ENCODE measurements at regions not wholly inside any gene's neighbourhood (a gene's known extent, or its start where the extent isn't known, plus 50 kb on each side); places are given as distances from the start of the nearest gene placed in this dataset.

DNA sequence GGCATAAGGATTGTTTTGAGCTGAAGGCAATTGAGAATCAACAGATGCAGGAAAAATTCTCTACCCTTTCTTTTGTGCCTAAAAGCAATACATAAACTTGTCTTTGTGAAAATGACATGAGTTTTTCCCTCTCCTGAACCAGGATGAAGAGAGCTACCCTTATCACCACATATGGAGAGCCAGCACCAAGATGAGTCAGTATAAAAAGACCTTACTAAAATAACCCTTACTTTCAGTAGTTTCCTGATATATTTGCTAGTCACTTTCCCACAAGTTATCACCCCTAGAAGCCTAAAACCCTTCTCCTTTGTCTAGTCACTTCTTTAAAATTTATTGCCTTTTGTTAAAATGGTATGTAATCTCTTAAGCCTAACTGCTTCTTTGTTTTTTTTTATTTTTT is 61.9 kb upstream of the ANKRD10 start:
- Histone ChIP-seq H3K36me3 (ENCODE audit: insufficient read depth) (no peaks in the 10 kb centered on the region; the same call in 1 of the 2 replicates), H3K4me1 (ENCODE audit: insufficient read depth) (no peaks in the 10 kb centered on the region), H3K9me2 (ENCODE audit: insufficient read depth) (no peaks in the 10 kb centered on the region), H4K20me1 (replicated peaks; ENCODE audit: insufficient read depth) (no peaks in the 10 kb centered on the region), H3K4me3 (no peak overlapping the region), H2AFZ (no peak overlapping the region), H3K27ac (ENCODE audit: low read depth) (no peak overlapping the region), H3K4me2 (no peak overlapping the region), H3K27me3 (ENCODE audit: insufficient read depth) (no peaks in the 10 kb centered on the region; the same call in 1 of the 2 replicates), H3K79me2 (replicated peaks; ENCODE audit: insufficient read depth) (no peaks in the 10 kb centered on the region), H3F3A (replicated peaks; ENCODE audit: low read depth) (no peaks in the 10 kb centered on the region)
- H3K36me3 Mint-ChIP-seq (ENCODE audit: low read depth), result no peaks in the 10 kb centered on the region
- TF ChIP-seq, protein P1, sequence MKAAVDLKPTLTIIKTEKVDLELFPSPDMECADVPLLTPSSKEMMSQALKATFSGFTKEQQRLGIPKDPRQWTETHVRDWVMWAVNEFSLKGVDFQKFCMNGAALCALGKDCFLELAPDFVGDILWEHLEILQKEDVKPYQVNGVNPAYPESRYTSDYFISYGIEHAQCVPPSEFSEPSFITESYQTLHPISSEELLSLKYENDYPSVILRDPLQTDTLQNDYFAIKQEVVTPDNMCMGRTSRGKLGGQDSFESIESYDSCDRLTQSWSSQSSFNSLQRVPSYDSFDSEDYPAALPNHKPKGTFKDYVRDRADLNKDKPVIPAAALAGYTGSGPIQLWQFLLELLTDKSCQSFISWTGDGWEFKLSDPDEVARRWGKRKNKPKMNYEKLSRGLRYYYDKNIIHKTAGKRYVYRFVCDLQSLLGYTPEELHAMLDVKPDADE (IDR thresholded peaks at IDR 0.05), result no peak
- H3K4me1 Mint-ChIP-seq, result no peaks in the 10 kb centered on the region
- no peak overlapping the region for H3K27ac Mint-ChIP-seq
- no peaks in the 10 kb centered on the region for H3K27me3 Mint-ChIP-seq (ENCODE audit: insufficient read depth, low read depth, poor library complexity)
- no peak for DNase-seq (ENCODE audit: low spot score)
- H3K9me3 Mint-ChIP-seq, result peaks cover 6% of the 10 kb centered on the region; the same call in 2 of the 3 replicates
- H3K4me3 Mint-ChIP-seq, result no peak overlapping the region
- ATAC-seq, result no peak

DNA sequence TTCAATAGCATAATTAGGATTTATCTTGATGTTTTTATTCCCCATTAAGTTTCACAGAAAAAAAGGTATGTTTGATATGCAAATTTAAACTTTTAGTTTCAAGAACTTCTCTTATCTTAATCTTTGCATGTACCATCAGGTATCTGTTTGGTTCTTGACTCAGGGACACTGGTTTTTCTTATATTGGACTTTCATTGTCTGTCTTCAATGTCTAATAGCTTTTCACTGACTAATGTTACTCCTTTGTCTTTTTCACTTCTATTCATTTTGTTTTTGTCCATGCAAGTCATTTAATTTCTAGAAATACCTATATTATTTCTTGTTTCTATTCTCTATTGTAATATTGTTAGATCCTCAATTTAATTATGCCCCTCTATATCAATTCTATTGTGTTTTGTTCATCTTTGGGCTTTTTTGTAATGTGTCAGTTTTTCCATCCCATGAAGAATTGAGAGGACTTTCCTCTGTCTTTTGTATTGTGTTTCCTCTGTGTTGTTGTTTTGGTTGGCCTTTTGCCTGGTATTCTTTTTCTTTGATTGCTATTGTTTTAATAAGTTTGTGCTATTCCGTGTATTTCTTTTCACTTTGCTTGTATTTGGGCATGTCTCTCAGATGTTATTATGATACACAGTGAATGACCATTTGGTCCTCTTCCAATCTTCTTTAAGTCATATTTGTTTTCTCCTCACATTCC is 58.3 kb upstream of the ANKRD10 start:
- H3F3A ChIP-seq (replicated peaks; ENCODE audit: low read depth), result no peaks in the 10 kb centered on the region
- no peak overlapping the region for H3K4me3 ChIP-seq
- H3K4me1 ChIP-seq (ENCODE audit: insufficient read depth), result no peaks in the 10 kb centered on the region
- no peaks in the 10 kb centered on the region for H4K20me1 ChIP-seq (replicated peaks; ENCODE audit: insufficient read depth)
- Mint-ChIP-seq H3K27ac (no peak overlapping the region), H3K4me1 (no peaks in the 10 kb centered on the region), H3K36me3 (ENCODE audit: low read depth) (no peaks in the 10 kb centered on the region), H3K27me3 (ENCODE audit: insufficient read depth, low read depth, poor library complexity) (no peaks in the 10 kb centered on the region), H3K4me3 (no peak overlapping the region), H3K9me3 (no peaks in the 10 kb centered on the region; the same call in 2 of the 3 replicates)
- ATAC-seq, result no peak
- no peaks in the 10 kb centered on the region; the same call in 1 of the 2 replicates for H3K36me3 ChIP-seq (ENCODE audit: insufficient read depth)
- no peaks in the 10 kb centered on the region; the same call in 1 of the 2 replicates for H3K27me3 ChIP-seq (ENCODE audit: insufficient read depth)
- peaks cover 15% of the 10 kb centered on the region; the same call in 1 of the 2 replicates for H3K9me2 ChIP-seq (ENCODE audit: insufficient read depth)
- H2AFZ ChIP-seq, result no peak overlapping the region
- no peaks in the 10 kb centered on the region for H3K79me2 ChIP-seq (replicated peaks; ENCODE audit: insufficient read depth)
- H3K27ac ChIP-seq (ENCODE audit: low read depth), result no peak overlapping the region
- H3K4me2 ChIP-seq, result no peak overlapping the region
- no peak for DNase-seq (ENCODE audit: low spot score)
- TF ChIP-seq JUNB (IDR thresholded peaks at IDR 0.05; ENCODE audit: unreplicated experiment) (no peak), STAT1 (IDR thresholded peaks at IDR 0.05; ENCODE audit: unreplicated experiment) (no peak), EZH2phosphoT487 (IDR thresholded peaks at IDR 0.05; ENCODE audit: unreplicated experiment) (no peak), NANOG (IDR thresholded peaks at IDR 0.05; ENCODE audit: borderline replicate concordance) (no peak), POLR2AphosphoS5 (IDR thresholded peaks at IDR 0.05; ENCODE audit: low read depth) (no peak), CREB1 (CRISPR knock-in tag; IDR thresholded peaks at IDR 0.05; ENCODE audit: low read depth) (no peak), ZNF331 (CRISPR knock-in tag; IDR thresholded peaks at IDR 0.05; ENCODE audit: low read depth) (no peak), ZNF114 (CRISPR knock-in tag; IDR thresholded peaks at IDR 0.05) (no peak)
- TF ChIP-seq, protein P2, sequence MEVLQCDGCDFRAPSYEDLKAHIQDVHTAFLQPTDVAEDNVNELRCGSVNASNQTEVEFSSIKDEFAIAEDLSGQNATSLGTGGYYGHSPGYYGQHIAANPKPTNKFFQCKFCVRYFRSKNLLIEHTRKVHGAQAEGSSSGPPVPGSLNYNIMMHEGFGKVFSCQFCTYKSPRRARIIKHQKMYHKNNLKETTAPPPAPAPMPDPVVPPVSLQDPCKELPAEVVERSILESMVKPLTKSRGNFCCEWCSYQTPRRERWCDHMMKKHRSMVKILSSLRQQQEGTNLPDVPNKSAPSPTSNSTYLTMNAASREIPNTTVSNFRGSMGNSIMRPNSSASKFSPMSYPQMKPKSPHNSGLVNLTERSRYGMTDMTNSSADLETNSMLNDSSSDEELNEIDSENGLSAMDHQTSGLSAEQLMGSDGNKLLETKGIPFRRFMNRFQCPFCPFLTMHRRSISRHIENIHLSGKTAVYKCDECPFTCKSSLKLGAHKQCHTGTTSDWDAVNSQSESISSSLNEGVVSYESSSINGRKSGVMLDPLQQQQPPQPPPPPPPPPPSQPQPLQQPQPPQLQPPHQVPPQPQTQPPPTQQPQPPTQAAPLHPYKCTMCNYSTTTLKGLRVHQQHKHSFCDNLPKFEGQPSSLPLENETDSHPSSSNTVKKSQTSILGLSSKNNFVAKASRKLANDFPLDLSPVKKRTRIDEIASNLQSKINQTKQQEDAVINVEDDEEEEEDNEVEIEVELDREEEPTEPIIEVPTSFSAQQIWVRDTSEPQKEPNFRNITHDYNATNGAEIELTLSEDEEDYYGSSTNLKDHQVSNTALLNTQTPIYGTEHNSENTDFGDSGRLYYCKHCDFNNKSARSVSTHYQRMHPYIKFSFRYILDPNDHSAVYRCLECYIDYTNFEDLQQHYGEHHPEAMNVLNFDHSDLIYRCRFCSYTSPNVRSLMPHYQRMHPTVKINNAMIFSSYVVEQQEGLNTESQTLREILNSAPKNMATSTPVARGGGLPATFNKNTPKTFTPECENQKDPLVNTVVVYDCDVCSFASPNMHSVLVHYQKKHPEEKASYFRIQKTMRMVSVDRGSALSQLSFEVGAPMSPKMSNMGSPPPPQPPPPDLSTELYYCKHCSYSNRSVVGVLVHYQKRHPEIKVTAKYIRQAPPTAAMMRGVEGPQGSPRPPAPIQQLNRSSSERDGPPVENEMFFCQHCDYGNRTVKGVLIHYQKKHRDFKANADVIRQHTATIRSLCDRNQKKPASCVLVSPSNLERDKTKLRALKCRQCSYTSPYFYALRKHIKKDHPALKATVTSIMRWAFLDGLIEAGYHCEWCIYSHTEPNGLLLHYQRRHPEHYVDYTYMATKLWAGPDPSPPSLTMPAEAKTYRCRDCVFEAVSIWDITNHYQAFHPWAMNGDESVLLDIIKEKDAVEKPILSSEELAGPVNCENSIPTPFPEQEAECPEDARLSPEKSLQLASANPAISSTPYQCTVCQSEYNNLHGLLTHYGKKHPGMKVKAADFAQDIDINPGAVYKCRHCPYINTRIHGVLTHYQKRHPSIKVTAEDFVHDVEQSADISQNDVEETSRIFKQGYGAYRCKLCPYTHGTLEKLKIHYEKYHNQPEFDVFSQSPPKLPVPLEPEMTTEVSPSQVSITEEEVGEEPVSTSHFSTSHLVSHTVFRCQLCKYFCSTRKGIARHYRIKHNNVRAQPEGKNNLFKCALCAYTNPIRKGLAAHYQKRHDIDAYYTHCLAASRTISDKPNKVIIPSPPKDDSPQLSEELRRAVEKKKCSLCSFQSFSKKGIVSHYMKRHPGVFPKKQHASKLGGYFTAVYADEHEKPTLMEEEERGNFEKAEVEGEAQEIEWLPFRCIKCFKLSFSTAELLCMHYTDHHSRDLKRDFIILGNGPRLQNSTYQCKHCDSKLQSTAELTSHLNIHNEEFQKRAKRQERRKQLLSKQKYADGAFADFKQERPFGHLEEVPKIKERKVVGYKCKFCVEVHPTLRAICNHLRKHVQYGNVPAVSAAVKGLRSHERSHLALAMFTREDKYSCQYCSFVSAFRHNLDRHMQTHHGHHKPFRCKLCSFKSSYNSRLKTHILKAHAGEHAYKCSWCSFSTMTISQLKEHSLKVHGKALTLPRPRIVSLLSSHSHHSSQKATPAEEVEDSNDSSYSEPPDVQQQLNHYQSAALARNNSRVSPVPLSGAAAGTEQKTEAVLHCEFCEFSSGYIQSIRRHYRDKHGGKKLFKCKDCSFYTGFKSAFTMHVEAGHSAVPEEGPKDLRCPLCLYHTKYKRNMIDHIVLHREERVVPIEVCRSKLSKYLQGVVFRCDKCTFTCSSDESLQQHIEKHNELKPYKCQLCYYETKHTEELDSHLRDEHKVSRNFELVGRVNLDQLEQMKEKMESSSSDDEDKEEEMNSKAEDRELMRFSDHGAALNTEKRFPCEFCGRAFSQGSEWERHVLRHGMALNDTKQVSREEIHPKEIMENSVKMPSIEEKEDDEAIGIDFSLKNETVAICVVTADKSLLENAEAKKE (CRISPR knock-in tag; IDR thresholded peaks at IDR 0.05), result no peak
- TF ChIP-seq, protein P3, sequence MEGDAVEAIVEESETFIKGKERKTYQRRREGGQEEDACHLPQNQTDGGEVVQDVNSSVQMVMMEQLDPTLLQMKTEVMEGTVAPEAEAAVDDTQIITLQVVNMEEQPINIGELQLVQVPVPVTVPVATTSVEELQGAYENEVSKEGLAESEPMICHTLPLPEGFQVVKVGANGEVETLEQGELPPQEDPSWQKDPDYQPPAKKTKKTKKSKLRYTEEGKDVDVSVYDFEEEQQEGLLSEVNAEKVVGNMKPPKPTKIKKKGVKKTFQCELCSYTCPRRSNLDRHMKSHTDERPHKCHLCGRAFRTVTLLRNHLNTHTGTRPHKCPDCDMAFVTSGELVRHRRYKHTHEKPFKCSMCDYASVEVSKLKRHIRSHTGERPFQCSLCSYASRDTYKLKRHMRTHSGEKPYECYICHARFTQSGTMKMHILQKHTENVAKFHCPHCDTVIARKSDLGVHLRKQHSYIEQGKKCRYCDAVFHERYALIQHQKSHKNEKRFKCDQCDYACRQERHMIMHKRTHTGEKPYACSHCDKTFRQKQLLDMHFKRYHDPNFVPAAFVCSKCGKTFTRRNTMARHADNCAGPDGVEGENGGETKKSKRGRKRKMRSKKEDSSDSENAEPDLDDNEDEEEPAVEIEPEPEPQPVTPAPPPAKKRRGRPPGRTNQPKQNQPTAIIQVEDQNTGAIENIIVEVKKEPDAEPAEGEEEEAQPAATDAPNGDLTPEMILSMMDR (conservative IDR thresholded peaks at IDR 0.05; ENCODE audit: low read depth in 2 of 2), result no peak
- TF ChIP-seq, protein P1 (IDR thresholded peaks at IDR 0.05), result no peak

Data from GM23338 (cell line).